Stimulated activated memory B cell treated with anti-CD40 and anti-IgM and Interleukin-4, amounts not matched to agents 10 μg/mL and 1 μg/mL and 100 μg/mL, for 72 hours (primary cell): ENCODE measurements at regions not wholly inside any gene's neighbourhood (a gene's known extent, or its start where the extent isn't known, plus 50 kb on each side); places are given as distances from the start of the nearest gene placed in this dataset.
"Not testable (repeated sequence)": the region's sequence is repeated elsewhere in the genome, so short reads cannot be mapped to it uniquely, and the experiment has no call there.

Experiments
- ATAC-seq: fragments of 150-1000 bp; cut with Tn5 transposase; 2 replicates; pipeline ENCODE4 v1.10.0; 2021
- H3K27ac Mint-ChIP-seq: one replicate; pipeline ENCODE4 v1.8.0; 2022; ENCODE audit warnings: mild to moderate bottlenecking, mixed read lengths
- H3K27me3 Mint-ChIP-seq: one replicate; pipeline ENCODE4 v1.8.0; 2022; ENCODE audit warnings: mixed read lengths
- H3K36me3 Mint-ChIP-seq: one replicate; pipeline ENCODE4 v1.8.0; 2022; ENCODE audit warnings: mixed read lengths
- H3K4me1 Mint-ChIP-seq: one replicate; pipeline ENCODE4 v1.8.0; 2022; ENCODE audit warnings: mixed read lengths
- H3K4me3 Mint-ChIP-seq: one replicate; pipeline ENCODE4 v1.8.0; 2022; ENCODE audit warnings: mild to moderate bottlenecking, moderate library complexity, mixed read lengths
- H3K9me3 Mint-ChIP-seq: one replicate; pipeline ENCODE4 v1.8.0; 2022; ENCODE audit warnings: mixed read lengths

DNA sequence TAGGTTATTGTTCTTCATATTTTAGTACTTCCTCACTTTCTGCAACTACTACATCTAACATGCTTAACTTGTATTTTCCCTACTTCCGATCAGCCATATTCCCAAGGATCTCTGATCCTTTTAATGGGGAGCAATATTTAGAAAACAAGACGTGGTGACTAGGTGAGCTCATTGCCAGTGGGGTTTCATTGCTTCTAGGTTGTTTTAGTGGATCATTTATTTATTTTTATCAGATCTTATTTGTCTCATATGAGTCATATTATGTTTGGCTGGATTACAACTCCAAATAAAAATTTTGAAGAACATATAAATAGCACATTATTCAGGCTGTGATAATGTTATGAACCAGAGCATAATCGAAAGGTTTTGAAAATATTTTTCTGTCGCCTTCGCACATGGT lies 480.9 kb upstream of the TMEFF2 start:
- H3K36me3 Mint-ChIP-seq, result no peaks in the 10 kb centered on the region
- H3K27ac Mint-ChIP-seq, result no peak overlapping the region
- no peak overlapping the region for H3K4me3 Mint-ChIP-seq
- no peak for ATAC-seq
- no peaks in the 10 kb centered on the region for H3K4me1 Mint-ChIP-seq
- H3K9me3 Mint-ChIP-seq, result no peaks in the 10 kb centered on the region
- no peaks in the 10 kb centered on the region for H3K27me3 Mint-ChIP-seq

DNA sequence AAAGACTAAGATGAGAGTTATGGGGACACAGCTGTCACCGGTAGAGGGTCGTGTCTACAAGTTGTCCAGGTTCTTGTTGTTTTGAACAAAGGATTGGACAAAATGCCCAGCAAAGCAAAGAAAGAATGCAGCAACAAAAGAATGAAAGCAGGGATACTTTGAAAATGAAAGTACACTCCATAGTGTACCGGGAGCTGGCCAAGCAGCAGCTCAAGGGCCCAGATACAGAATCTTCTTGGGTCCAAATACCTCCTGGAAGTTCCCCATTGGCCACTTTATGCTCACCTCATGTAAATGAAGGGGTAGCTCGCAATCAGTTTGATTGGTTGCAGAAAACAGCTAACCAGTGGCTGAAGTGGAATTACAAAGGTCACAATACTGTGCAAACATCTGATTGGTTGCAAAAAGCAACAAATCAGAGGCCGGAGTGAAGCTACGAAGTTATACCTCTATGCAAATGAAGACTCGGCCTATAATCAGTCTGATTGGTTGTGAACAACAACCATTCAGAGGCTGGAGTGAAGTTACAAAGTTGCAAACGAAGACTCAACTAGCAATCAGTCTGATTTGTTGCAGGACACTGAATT lies 474.9 kb upstream of the TMEFF2 start:
- H3K4me1 Mint-ChIP-seq, result no peaks in the 10 kb centered on the region
- H3K4me3 Mint-ChIP-seq, result no peak overlapping the region
- no peak overlapping the region for H3K27ac Mint-ChIP-seq
- H3K9me3 Mint-ChIP-seq, result no peaks in the 10 kb centered on the region
- no peaks in the 10 kb centered on the region for H3K36me3 Mint-ChIP-seq
- no peaks in the 10 kb centered on the region for H3K27me3 Mint-ChIP-seq
- no peak for ATAC-seq

DNA sequence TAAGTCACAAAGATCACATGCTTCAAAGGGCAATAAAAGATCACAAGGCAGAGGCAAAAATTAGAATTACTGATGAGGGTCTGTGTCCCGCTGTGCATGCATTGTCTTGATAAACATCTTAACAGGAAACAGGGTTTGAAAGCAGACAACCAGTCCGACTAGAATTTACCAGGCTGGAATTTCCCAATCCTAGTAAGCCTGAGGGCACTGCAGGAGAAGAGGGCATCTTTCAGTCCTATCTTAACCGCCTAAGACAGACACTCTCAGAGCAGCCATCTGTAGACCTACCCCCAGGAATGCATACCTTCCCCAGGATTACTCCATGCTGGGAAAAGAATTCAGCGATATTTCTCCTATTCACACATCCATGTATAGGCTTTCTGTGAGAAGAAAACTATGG lies 465.8 kb upstream of the TMEFF2 start:
- H3K4me3 Mint-ChIP-seq, H3K27me3 Mint-ChIP-seq, H3K27ac Mint-ChIP-seq, H3K9me3 Mint-ChIP-seq, ATAC-seq, H3K4me1 Mint-ChIP-seq, H3K36me3 Mint-ChIP-seq: not testable (repeated sequence)

DNA sequence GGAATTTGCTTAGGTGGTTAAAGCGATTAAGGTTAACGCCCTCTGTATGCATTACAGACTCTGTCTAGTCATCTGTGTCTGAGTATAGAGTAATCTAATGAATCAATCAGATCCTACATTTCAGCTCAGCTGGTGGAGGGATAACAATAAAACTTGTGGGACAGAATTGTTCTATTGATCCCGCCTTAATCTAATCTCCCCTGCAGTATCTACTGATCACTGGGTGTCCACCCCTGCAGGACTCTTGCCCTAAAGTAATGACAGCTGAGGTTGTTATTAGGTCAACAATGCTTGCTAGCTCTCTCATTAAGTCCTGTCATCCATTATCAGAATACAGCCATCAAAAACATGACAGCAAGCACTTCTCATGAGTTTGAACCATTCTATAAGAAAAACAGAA lies 462.6 kb upstream of the TMEFF2 start:
- H3K4me1 Mint-ChIP-seq, result no peaks in the 10 kb centered on the region
- ATAC-seq, result no peak
- H3K9me3 Mint-ChIP-seq, result no peaks in the 10 kb centered on the region
- H3K4me3 Mint-ChIP-seq, result no peak overlapping the region
- no peaks in the 10 kb centered on the region for H3K27me3 Mint-ChIP-seq
- H3K27ac Mint-ChIP-seq, result no peak overlapping the region
- no peaks in the 10 kb centered on the region for H3K36me3 Mint-ChIP-seq

DNA sequence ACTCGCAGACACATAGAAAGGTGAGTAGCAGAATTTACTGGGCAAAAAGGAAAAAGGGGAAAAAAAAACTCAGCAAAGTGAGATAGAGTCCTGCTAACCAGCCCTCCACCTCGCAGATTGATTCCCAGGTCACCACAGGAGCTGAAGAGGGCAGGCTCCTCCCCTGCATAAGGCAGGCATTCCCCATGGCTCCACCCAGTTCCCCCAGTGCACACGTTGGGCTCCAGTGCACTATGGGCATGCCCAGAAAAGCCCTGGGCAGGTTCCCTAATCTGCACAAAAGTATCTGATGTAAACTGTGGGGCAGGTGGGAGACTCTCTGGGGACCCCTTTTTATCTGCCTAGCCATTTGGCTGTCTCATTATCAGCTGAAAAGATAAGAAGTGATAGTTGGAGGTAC lies 461.2 kb upstream of the TMEFF2 start:
- no peak overlapping the region for H3K4me3 Mint-ChIP-seq
- no peaks in the 10 kb centered on the region for H3K27me3 Mint-ChIP-seq
- no peak overlapping the region for H3K27ac Mint-ChIP-seq
- no peaks in the 10 kb centered on the region for H3K4me1 Mint-ChIP-seq
- no peak for ATAC-seq
- H3K36me3 Mint-ChIP-seq, result no peaks in the 10 kb centered on the region
- H3K9me3 Mint-ChIP-seq, result no peaks in the 10 kb centered on the region

DNA sequence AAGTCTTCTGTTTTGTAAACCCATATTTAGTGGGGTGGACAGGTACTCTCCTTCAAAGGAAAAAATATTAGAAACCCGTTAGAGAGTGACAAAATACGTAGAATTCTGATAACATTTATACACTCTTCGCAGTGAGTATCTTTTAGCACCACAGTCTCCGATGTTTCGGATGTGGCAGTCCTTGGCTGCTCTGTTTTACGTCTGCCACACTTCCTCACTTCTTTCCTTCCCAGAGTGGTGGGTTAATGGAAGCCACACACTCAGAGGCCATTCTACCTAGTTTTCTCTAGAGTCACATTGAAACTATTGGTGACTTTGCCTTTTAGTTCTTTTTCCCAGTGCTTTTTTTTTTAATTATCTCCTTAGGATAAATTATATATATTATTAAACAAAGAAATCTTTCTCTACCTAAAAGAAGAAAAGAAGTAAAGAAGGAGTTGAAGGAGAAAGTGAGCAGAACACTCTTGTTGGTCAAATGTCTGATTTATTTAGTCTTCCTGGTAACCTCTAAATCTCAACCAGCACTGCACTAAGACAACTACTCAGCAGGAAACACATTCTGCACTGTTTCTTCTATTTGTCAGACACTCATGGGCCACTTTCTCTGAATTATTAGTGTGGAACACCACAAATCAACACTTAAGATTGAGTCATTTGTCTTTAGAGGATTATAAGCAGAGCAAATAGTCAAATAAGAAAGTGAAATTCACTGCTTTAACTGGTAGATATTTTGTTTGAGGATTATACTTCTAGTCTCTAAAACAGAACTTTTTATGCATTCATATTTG lies 451.3 kb upstream of the TMEFF2 start:
- H3K4me3 Mint-ChIP-seq, result no peak overlapping the region
- no peak overlapping the region for H3K27ac Mint-ChIP-seq
- no peaks in the 10 kb centered on the region for H3K27me3 Mint-ChIP-seq
- no peaks in the 10 kb centered on the region for H3K36me3 Mint-ChIP-seq
- H3K4me1 Mint-ChIP-seq, result no peaks in the 10 kb centered on the region
- no peaks in the 10 kb centered on the region for H3K9me3 Mint-ChIP-seq
- ATAC-seq, result no peak

DNA sequence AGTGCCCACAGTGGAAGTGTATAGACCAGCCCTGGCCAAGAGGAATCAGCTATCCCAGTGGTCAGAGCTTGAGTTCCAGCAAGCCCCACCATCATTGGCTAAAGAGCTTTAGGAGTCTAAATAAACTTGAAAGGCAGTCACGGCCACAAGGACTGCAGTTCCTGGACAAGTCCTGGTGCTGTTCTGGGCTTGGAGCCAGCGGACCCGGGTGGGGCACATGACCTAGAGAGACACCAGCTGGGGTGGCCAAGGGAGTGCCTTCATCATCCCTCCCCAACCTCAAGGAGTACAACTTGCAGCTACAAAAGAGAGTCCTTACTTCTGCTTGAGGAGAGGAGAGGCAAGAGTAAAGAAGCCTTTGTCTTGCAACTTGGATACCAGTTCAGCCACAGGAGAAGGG lies 439.8 kb upstream of the TMEFF2 start:
- Mint-ChIP-seq H3K4me3 (no peak overlapping the region), H3K9me3 (no peaks in the 10 kb centered on the region), H3K36me3 (no peaks in the 10 kb centered on the region), H3K4me1 (no peaks in the 10 kb centered on the region), H3K27me3 (no peaks in the 10 kb centered on the region), H3K27ac (no peak overlapping the region)
- no peak for ATAC-seq

DNA sequence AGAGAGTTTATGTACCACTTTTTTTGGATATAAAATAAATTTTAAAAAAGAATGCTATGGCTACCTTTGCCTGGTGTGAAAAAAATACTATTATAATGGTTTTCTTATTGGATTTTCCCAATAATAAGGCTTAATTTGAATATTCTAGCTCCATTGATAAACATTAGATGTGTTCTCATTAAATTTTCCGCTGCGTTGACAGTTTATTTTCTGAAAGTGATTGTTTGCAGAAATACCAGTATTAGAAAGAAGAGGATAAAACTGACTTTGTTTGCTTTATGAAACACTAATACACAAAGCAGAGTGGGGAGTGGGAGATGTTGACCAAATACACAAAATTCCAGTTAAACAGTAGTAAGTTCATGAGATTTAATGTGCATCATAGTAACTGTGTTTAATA lies 433.3 kb upstream of the TMEFF2 start:
- Mint-ChIP-seq H3K4me3 (no peak overlapping the region), H3K27me3 (no peaks in the 10 kb centered on the region), H3K4me1 (no peaks in the 10 kb centered on the region), H3K36me3 (no peaks in the 10 kb centered on the region), H3K27ac (no peak overlapping the region), H3K9me3 (no peaks in the 10 kb centered on the region)
- ATAC-seq, result no peak

DNA sequence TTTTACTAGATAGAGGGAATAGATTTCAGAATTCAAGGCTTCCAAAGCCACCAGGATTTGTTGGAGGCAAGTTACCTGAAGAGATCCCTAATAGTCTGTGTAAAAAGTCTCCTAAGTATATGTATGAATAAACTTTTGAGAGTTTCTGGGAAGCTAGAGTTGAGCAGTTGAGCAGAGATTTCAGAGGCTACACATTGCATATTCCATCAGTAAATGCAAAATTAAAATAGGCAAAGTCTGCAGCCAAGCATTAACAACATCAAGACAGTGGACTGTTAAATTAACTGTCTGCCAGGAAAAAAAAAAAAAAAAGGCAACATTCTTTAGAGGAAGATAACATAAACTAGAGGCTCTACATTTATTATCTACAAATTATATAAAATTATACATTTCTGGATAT lies 420.4 kb upstream of the TMEFF2 start:
- no peak for ATAC-seq
- Mint-ChIP-seq H3K27me3 (no peaks in the 10 kb centered on the region), H3K27ac (no peak overlapping the region)

DNA sequence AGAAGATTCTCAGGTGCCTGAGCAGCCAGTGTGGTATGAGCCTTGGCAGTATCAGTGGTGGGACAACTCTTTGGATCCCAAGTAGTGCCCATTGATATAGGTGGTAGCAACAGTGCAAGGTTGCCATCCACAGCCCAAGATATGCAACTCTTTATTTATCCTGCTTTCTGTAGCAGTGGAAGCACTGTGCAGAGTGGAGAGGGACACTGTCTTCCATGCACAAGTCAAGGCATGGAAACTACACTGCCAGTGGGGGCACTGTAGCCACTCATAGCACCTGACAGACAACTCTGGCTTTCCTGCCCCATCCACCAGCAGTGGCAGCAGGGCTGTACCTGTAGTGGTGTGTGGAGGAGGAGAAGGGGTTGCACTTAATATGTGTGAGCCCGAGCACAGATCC lies 409.6 kb upstream of the TMEFF2 start:
- Mint-ChIP-seq H3K4me1 (no peaks in the 10 kb centered on the region), H3K36me3 (no peaks in the 10 kb centered on the region), H3K9me3 (peaks cover 7% of the 10 kb centered on the region), H3K4me3 (no peak overlapping the region), H3K27me3 (no peaks in the 10 kb centered on the region), H3K27ac (no peak overlapping the region)
- ATAC-seq, result no peak

More for the DNA sequence above, 420.4 kb upstream of the TMEFF2 start:
- Mint-ChIP-seq H3K36me3 (no peaks in the 10 kb centered on the region), H3K4me1 (no peaks in the 10 kb centered on the region), H3K9me3 (no peaks in the 10 kb centered on the region), H3K4me3 (no peak overlapping the region)

DNA sequence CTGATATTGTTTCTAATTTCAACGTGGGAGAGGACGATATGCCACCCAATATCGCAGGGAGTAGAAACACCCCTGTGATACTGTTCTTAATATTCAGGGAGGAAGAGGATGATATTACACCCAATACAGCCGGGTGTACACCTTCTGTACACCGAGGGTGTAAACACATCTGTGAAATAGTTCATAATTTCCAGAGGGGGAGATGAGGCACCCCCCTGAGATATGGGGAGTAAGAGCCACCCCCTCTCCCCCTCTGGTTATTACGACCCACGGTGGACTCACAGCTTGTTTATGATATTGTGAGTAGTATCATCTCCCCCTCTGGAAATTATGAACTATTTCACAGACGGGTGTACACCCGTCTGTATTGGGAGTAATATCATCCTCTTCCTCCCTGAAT lies 403.9 kb upstream of the TMEFF2 start:
- H3K36me3 Mint-ChIP-seq, H3K27ac Mint-ChIP-seq, H3K4me3 Mint-ChIP-seq, H3K4me1 Mint-ChIP-seq, H3K27me3 Mint-ChIP-seq, ATAC-seq, H3K9me3 Mint-ChIP-seq: not testable (repeated sequence)

DNA sequence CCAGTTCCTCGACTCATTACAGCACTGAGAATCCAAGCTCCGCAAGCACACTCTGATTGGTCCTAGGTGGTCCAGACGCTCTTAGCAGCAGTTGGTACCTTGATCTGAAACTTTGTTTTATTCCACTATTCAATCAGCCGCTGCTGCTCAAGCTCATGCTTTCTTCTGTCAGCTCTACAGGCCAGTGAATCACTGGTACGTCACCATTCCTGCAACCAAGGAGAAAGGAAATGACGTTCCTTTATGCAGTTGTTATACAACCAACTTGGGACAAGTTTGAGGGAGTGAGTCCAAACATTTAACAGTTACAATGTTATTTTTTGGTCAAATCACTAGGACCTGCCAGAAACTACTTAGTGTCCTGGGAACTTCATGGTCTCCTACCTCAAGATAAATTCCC lies 398.8 kb upstream of the TMEFF2 start:
- no peak overlapping the region for H3K27ac Mint-ChIP-seq
- no peak overlapping the region for H3K4me3 Mint-ChIP-seq
- no peaks in the 10 kb centered on the region for H3K9me3 Mint-ChIP-seq
- no peaks in the 10 kb centered on the region for H3K36me3 Mint-ChIP-seq
- no peaks in the 10 kb centered on the region for H3K4me1 Mint-ChIP-seq
- H3K27me3 Mint-ChIP-seq, result no peaks in the 10 kb centered on the region
- no peak for ATAC-seq

DNA sequence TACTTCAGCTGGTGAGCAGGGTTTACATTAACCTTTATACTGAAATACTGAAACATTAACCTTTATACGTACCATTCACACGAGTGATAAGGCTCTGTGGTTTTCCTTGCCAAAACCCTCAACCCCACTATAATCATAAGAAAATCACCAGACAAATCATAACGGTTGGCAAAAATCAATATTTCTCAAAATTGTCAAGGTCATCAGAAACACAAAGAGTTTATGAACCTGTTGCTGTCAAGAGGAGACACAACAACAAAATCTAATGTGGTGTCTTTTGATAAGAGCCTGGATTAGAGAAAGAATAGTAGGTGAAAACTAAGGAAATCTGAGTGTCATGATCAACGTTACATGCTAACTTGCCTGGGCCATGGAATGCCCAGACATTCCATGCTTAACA lies 396.9 kb upstream of the TMEFF2 start:
- Mint-ChIP-seq H3K27ac (no peak overlapping the region), H3K4me3 (no peak overlapping the region), H3K36me3 (no peaks in the 10 kb centered on the region), H3K9me3 (no peaks in the 10 kb centered on the region), H3K27me3 (no peaks in the 10 kb centered on the region), H3K4me1 (no peaks in the 10 kb centered on the region)
- ATAC-seq, result no peak

DNA sequence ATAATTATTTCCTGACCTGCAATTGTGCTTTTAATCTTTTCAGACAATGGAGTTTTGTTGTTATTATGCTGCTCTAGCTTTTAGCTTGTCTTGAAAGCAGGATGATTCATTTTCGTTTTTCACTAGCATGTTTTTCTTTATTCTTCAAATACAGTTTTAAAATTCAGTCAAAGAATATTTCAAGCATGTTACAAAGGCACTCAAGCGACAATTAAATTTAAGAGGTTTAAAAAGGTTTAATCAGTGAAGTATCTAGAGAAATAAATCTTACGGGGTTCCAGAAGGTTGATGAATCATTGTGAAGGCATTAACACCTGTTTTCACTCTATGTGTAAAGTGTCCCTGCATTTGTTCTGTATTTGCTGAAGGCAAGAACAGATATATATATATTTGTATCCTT lies 390.7 kb upstream of the TMEFF2 start:
- Mint-ChIP-seq H3K9me3 (no peaks in the 10 kb centered on the region), H3K36me3 (no peaks in the 10 kb centered on the region), H3K4me3 (no peak overlapping the region), H3K4me1 (no peaks in the 10 kb centered on the region), H3K27me3 (no peaks in the 10 kb centered on the region), H3K27ac (no peak overlapping the region)
- no peak for ATAC-seq

DNA sequence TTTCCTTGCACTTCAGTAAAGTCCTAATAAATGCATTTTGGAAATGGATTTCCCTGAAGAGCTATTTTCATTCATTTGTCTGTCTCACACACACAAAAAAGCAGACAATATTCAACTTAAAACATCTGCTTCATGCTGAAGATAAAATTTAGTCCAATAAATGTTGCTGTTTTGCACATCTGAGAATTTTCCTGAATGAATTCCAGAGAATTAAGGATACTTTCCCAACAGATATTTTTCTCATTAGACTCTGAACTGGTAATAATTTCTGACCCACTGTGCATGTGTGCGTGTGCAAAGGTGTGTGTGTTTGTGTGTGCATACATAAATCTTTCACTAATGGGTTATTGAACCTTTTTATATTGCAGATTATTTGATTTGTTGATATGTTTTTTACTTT lies 390.2 kb upstream of the TMEFF2 start:
- Mint-ChIP-seq H3K9me3 (no peaks in the 10 kb centered on the region), H3K4me3 (no peak overlapping the region), H3K36me3 (no peaks in the 10 kb centered on the region), H3K27ac (no peak overlapping the region), H3K27me3 (no peaks in the 10 kb centered on the region), H3K4me1 (no peaks in the 10 kb centered on the region)
- no peak for ATAC-seq

DNA sequence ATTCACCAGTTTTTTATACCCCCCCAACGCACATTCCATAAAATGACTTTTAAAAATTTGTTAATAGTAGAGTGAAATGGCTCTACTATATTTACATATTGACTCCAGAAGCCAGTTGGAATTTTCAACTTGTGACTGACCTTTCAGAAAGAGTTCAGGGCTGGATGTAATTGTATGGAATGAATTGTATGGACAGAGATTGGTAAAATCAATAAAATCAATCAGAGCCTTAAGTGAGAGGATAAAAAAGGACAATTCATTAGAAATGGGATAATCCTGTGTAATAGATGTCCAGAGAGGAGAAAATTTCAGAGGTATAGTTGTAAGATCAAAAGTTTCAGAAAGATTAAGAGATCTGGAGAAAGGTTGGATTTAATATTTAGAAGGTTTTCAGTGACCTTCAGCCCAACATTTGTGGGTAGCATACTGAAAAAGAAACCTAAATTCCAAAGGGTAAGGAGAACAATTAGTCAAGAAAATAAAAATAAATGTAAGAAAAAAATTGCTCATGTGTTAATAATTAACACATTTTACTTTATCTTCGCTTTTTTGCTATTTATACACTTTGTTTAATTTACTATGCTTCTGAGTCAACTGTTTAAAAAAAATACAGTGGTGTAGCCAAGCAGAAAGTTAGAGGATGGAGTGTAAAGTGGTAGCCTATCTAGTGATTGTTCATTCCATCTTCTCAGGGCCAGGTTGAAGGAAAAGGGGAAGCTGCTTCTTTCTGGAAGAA lies 385.4 kb upstream of the TMEFF2 start:
- no peaks in the 10 kb centered on the region for H3K9me3 Mint-ChIP-seq
- no peaks in the 10 kb centered on the region for H3K27me3 Mint-ChIP-seq
- no peak for ATAC-seq

More for the DNA sequence above, 385.4 kb upstream of the TMEFF2 start:
- H3K4me1 Mint-ChIP-seq, result no peaks in the 10 kb centered on the region
- H3K36me3 Mint-ChIP-seq, result no peaks in the 10 kb centered on the region
- no peak overlapping the region for H3K27ac Mint-ChIP-seq
- H3K4me3 Mint-ChIP-seq, result no peak overlapping the region
